ENCODE measurements at regions not wholly inside any gene's neighbourhood (a gene's known extent, or its start where the extent isn't known, plus 50 kb on each side); places are given as distances from the start of the nearest gene placed in this dataset.

GRCh38 chr2:217687771-217688170 is 315.0 kb downstream of the TNS1 start:
- no peak for DNase-seq

GRCh38 chr2:217685255-217685605 is 317.6 kb downstream of the TNS1 start:
- DNase-seq, result peak; percentile 58 to 69 (median 65)

GRCh38 chr2:217684431-217685254 is 318.2 kb downstream of the TNS1 start:
- DNase-seq, result no peak

GRCh38 chr2:217683106-217683870 is 319.5 kb downstream of the TNS1 start:
- DNase-seq, result no peak

- no peak for DNase-seq
Observed at GRCh38 chr2:217681791-217682190, 321.0 kb downstream of the TNS1 start.

GRCh38 chr2:217680381-217680780 is 322.4 kb downstream of the TNS1 start:
- no peak for DNase-seq

GRCh38 chr2:217673627-217674026 is 329.2 kb downstream of the TNS1 start:
- no peak for DNase-seq

GRCh38 chr2:217672472-217672871 is 330.3 kb downstream of the TNS1 start:
- DNase-seq, result no peak

- DNase-seq, result no peak
Observed at GRCh38 chr2:217671871-217672270, 330.9 kb downstream of the TNS1 start.

- no peak for DNase-seq
Observed at GRCh38 chr2:217671075-217671474, 331.7 kb downstream of the TNS1 start.

GRCh38 chr2:217669831-217670230 is 333.0 kb downstream of the TNS1 start:
- no peak for DNase-seq

GRCh38 chr2:217667512-217667911 is 335.3 kb downstream of the TNS1 start:
- DNase-seq, result no peak

- no peak for DNase-seq
Observed at GRCh38 chr2:217667035-217667434, 335.8 kb downstream of the TNS1 start.

GRCh38 chr2:217666338-217666737 is 336.5 kb downstream of the TNS1 start:
- DNase-seq, result peak; percentile 66 to 71 (median 69)

- no peak for DNase-seq
Observed at GRCh38 chr2:217664761-217665160, 338.0 kb downstream of the TNS1 start.

GRCh38 chr2:217662984-217663602 is 339.7 kb downstream of the TNS1 start:
- no peak for DNase-seq

GRCh38 chr2:217661378-217661777 is 341.4 kb downstream of the TNS1 start:
- DNase-seq, result no peak

GRCh38 chr2:217660423-217660822 is 342.4 kb downstream of the TNS1 start:
- DNase-seq, result no peak

GRCh38 chr2:217658806-217659205 is 344.0 kb downstream of the TNS1 start:
- DNase-seq, result no peak

- no peak for DNase-seq
Observed at GRCh38 chr2:217657252-217657651, 345.5 kb downstream of the TNS1 start.

- peak; percentile 49 to 56 (median 55) for DNase-seq
Observed at GRCh38 chr2:217656316-217656715, 346.5 kb downstream of the TNS1 start.

- DNase-seq, result no peak
Observed at GRCh38 chr2:217655651-217656050, 347.1 kb downstream of the TNS1 start.

GRCh38 chr2:217654168-217654567 is 348.6 kb downstream of the TNS1 start:
- no peak for DNase-seq
